Mesendoderm (in vitro differentiated cells): ENCODE measurements at regions not wholly inside any gene's neighbourhood (a gene's known extent, or its start where the extent isn't known, plus 50 kb on each side); places are given as distances from the start of the nearest gene placed in this dataset.

Experiments used
- DNase-seq: peaks from one replicate; pipeline ENCODE4 v3.0.0; 2013
- H2AK5ac ChIP-seq: 2 replicates; pipeline ENCODE4 v1.6.1; 2013; ENCODE audit warnings: low read length, inconsistent platforms
- H2BK120ac ChIP-seq: 2 replicates; pipeline ENCODE4 v1.6.1; 2013; ENCODE audit warnings: low read depth, mild to moderate bottlenecking, low read length, moderate library complexity, mixed read lengths
- H2BK15ac ChIP-seq: replicated peaks from 2 replicates; pipeline ENCODE4 v1.6.1; 2013; ENCODE audit warnings: low read depth, mild to moderate bottlenecking, moderate library complexity
- H2BK5ac ChIP-seq: 2 replicates; pipeline ENCODE4 v1.6.1; 2013; ENCODE audit warnings: low read length, inconsistent platforms
- H3K18ac ChIP-seq: 2 replicates; pipeline ENCODE4 v1.6.1; 2013; ENCODE audit warnings: mild to moderate bottlenecking, low read length, mixed read lengths
- H3K23ac ChIP-seq: one replicate; pipeline ENCODE4 v1.6.1; 2013; ENCODE audit warnings: low read length
- H3K27ac ChIP-seq: 2 replicates; pipeline ENCODE4 v1.5.1; 2013; ENCODE audit warnings: low read depth, mild to moderate bottlenecking, inconsistent platforms, low read length, moderate library complexity
- H3K27me3 ChIP-seq: 2 replicates; pipeline ENCODE4 v1.6.1; 2013; ENCODE audit warnings: low read length, control low read depth, mild to moderate bottlenecking, inconsistent platforms; ENCODE audit not compliant: insufficient read depth, poor library complexity
- H3K36me3 ChIP-seq: 2 replicates; pipeline ENCODE4 v1.6.1; 2013; ENCODE audit warnings: low read length, inconsistent platforms; ENCODE audit not compliant: control insufficient read depth, insufficient read depth
- H3K4ac ChIP-seq: one replicate; pipeline ENCODE4 v1.6.1; 2013; ENCODE audit warnings: low read depth, mild to moderate bottlenecking, low read length, moderate library complexity
- H3K4me1 ChIP-seq: 2 replicates; pipeline ENCODE4 v1.6.1; 2013; ENCODE audit warnings: low read depth, low read length, inconsistent platforms; ENCODE audit not compliant: control insufficient read depth
- H3K4me2 ChIP-seq: 2 replicates; pipeline ENCODE4 v1.6.1; 2013; ENCODE audit warnings: low read length
- H3K4me3 ChIP-seq: 2 replicates; pipeline ENCODE4 v1.5.1; 2013; ENCODE audit warnings: mild to moderate bottlenecking, low read length
- H3K56ac ChIP-seq: one replicate; pipeline ENCODE4 v1.6.1; 2013; ENCODE audit warnings: low read length
- H3K79me1 ChIP-seq: 2 replicates; pipeline ENCODE4 v1.6.1; 2013; ENCODE audit warnings: low read length, inconsistent platforms
- H3K79me2 ChIP-seq: 2 replicates; pipeline ENCODE4 v1.6.1; 2013; ENCODE audit warnings: mild to moderate bottlenecking, low read length; ENCODE audit not compliant: control insufficient read depth, insufficient read depth
- H3K9ac ChIP-seq: 2 replicates; pipeline ENCODE4 v1.6.1; 2013; ENCODE audit warnings: low read length, inconsistent platforms
- H4K5ac ChIP-seq: one replicate; pipeline ENCODE4 v1.6.1; 2013; ENCODE audit warnings: low read length
- H4K8ac ChIP-seq: one replicate; pipeline ENCODE4 v1.6.1; 2013; ENCODE audit warnings: low read depth, mild to moderate bottlenecking, control low read depth, low read length, moderate library complexity
- WGBS: extraction: QIAGEN DNeasy Blood & Tissue Kit; methylation state at CpG from one replicate; pipeline ENCODE4 v1.1.7; 2013; ENCODE audit warnings: low lambda C conversion rate, missing lambda C conversion rate; ENCODE audit not compliant: insufficient coverage; ENCODE audit errors: extremely low coverage; 5-methylcytosine and 5-hydroxymethylcytosine counted together

DNA sequence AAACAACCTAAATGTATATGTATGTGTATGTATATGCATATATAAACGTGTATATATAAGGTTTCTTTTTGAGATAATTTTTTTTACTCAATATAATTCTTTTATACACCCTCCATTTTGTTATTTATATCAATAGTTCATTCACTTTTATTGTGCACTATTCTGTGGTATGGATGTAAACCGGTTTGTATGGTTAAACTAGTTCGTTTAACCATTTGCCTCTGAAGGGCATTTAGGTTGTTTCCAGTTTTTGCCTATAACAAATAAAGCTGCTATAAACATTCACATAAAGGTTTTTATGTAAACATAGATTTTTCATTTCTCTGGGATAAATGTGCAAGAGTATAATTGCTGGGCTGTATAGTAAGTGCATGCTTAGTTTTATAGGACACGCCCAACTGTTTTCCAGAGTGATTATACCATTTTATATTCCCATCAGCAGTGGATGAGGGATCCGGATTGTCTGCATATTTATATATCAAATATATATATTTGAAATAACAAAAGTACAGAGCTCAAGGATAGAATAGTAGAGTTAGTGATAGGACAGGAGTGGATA lies 380.3 kb downstream of the TSHZ3 start:
- Histone ChIP-seq H3K79me1 (no peaks in the 10 kb centered on the region), H3K27ac (no peak overlapping the region), H3K23ac (no peak overlapping the region), H4K8ac (no peak overlapping the region), H2BK5ac (no peak overlapping the region), H3K56ac (no peak overlapping the region), H3K4ac (no peak overlapping the region), H3K36me3 (no peaks in the 10 kb centered on the region), H3K4me2 (no peak overlapping the region), H2BK120ac (no peak overlapping the region), H3K4me1 (no peaks in the 10 kb centered on the region), H3K27me3 (no peaks in the 10 kb centered on the region), H3K4me3 (no peak overlapping the region), H3K18ac (no peak overlapping the region), H4K5ac (no peak overlapping the region), H2BK15ac (no peak overlapping the region), H3K9ac (no peak overlapping the region), H3K79me2 (no peaks in the 10 kb centered on the region), H2AK5ac (no peak overlapping the region)
- no peak for DNase-seq
- WGBS: no CpG with 5 or more reads among the region's 5 CpGs

DNA sequence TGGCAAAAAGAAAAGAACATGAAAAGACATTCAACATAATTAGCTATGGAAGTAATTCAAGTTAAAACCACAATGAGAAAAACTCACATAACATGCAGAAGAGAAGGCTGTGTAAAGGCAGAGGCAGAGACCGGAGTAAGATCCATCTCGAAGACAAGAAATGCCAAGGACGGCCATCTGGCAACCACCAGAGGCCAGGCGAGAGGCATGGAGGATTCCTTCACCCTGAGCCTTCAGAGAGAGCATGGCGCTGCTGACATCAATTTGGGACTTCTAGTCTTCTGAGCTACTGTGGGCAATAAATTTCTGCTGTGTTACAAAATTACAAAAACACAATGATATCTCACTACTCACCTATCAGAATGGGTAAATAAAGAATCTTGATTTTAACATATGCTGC lies 381.0 kb downstream of the TSHZ3 start:
- no peaks in the 10 kb centered on the region for H3K27me3 ChIP-seq
- no peak overlapping the region for H3K27ac ChIP-seq

DNA sequence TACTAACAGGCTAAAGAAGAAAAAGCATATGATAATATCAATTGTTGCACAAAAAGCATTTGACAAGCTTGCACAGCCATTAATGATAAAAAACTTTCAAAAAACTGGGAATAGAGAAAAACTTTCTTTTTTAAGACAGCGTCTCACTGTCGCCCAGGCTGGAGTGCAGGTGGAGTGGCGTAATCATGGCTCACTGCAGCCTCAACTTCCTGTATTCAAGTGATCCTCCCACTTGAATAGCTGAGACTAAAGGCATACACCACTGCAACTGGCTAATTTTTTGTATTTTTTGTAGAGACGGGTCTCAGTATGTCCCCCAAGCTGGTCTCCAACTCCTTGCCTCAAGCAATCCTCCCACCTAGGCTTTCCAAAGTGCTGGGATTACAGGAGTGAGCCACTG lies 382.8 kb downstream of the TSHZ3 start:
- Histone ChIP-seq H3K4ac (no peak overlapping the region), H3K27ac (no peak overlapping the region), H4K8ac (no peak overlapping the region), H2BK5ac (no peak overlapping the region), H3K27me3 (no peaks in the 10 kb centered on the region), H3K9ac (no peak overlapping the region), H2BK15ac (no peak overlapping the region), H3K79me1 (no peaks in the 10 kb centered on the region), H3K23ac (no peak overlapping the region), H4K5ac (no peak overlapping the region), H3K36me3 (no peaks in the 10 kb centered on the region), H3K4me1 (no peaks in the 10 kb centered on the region), H3K56ac (no peak overlapping the region), H3K4me3 (no peak overlapping the region), H3K4me2 (no peak overlapping the region), H2AK5ac (no peak overlapping the region), H3K18ac (no peak overlapping the region), H2BK120ac (no peak overlapping the region), H3K79me2 (no peaks in the 10 kb centered on the region)
- no CpG with 5 or more reads among the region's 4 CpGs for WGBS
- DNase-seq: no peak

More for the DNA sequence above, 381.0 kb downstream of the TSHZ3 start:
- DNase-seq: peak; percentile 20
- no peak overlapping the region for H2BK15ac ChIP-seq
- no peaks in the 10 kb centered on the region for H3K4me1 ChIP-seq
- H3K36me3 ChIP-seq: no peaks in the 10 kb centered on the region
- no peak overlapping the region for H3K4me2 ChIP-seq
- no peaks in the 10 kb centered on the region for H3K79me2 ChIP-seq
- no peak overlapping the region for H4K8ac ChIP-seq
- no peak overlapping the region for H3K9ac ChIP-seq
- H3K56ac ChIP-seq: no peak overlapping the region
- no peak overlapping the region for H4K5ac ChIP-seq
- WGBS: no CpG with 5 or more reads among the region's 5 CpGs
- H3K23ac ChIP-seq: no peak overlapping the region
- H3K79me1 ChIP-seq: no peaks in the 10 kb centered on the region
- H3K4me3 ChIP-seq: no peak overlapping the region
- no peak overlapping the region for H3K18ac ChIP-seq
- H2BK120ac ChIP-seq: no peak overlapping the region
- H2BK5ac ChIP-seq: no peak overlapping the region
- no peak overlapping the region for H3K4ac ChIP-seq
- H2AK5ac ChIP-seq: no peak overlapping the region

DNA sequence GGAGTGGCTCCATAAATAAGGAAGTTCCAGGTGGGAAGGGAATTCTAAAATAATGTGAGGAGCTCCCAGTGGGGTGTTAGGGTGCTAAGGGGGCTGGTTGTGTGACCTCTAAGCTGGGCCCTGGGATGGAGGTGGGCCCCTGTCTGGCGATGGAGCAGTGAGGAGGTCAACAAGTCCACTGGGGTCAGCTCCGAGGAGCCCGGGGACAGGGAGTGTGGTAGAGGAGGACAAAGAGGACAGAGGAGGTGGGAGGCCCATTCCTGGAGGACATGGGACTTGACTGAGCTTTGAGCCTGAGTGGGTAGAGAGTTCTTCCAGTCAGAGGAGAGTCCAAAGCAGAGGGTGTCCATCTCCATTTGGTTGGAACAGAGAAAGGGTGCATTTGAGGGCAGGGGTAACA lies 390.2 kb downstream of the TSHZ3 start:
- no peak overlapping the region for H2BK15ac ChIP-seq
- H3K18ac ChIP-seq: no peak overlapping the region
- H3K79me2 ChIP-seq: no peaks in the 10 kb centered on the region
- no peak overlapping the region for H3K27ac ChIP-seq
- H4K8ac ChIP-seq: no peak overlapping the region
- no peak overlapping the region for H3K9ac ChIP-seq
- no peak for DNase-seq
- H3K4me1 ChIP-seq: peaks cover 2% of the 10 kb centered on the region
- H4K5ac ChIP-seq: no peak overlapping the region
- H3K79me1 ChIP-seq: no peaks in the 10 kb centered on the region
- no CpG with 5 or more reads among the region's 3 CpGs for WGBS
- H3K4ac ChIP-seq: no peak overlapping the region
- H2BK120ac ChIP-seq: no peak overlapping the region
- H3K4me3 ChIP-seq: no peak overlapping the region
- no peaks in the 10 kb centered on the region for H3K36me3 ChIP-seq
- H2AK5ac ChIP-seq: no peak overlapping the region
- H3K4me2 ChIP-seq: no peak overlapping the region
- no peak overlapping the region for H3K23ac ChIP-seq
- no peaks in the 10 kb centered on the region for H3K27me3 ChIP-seq
- H3K56ac ChIP-seq: no peak overlapping the region
- H2BK5ac ChIP-seq: no peak overlapping the region

DNA sequence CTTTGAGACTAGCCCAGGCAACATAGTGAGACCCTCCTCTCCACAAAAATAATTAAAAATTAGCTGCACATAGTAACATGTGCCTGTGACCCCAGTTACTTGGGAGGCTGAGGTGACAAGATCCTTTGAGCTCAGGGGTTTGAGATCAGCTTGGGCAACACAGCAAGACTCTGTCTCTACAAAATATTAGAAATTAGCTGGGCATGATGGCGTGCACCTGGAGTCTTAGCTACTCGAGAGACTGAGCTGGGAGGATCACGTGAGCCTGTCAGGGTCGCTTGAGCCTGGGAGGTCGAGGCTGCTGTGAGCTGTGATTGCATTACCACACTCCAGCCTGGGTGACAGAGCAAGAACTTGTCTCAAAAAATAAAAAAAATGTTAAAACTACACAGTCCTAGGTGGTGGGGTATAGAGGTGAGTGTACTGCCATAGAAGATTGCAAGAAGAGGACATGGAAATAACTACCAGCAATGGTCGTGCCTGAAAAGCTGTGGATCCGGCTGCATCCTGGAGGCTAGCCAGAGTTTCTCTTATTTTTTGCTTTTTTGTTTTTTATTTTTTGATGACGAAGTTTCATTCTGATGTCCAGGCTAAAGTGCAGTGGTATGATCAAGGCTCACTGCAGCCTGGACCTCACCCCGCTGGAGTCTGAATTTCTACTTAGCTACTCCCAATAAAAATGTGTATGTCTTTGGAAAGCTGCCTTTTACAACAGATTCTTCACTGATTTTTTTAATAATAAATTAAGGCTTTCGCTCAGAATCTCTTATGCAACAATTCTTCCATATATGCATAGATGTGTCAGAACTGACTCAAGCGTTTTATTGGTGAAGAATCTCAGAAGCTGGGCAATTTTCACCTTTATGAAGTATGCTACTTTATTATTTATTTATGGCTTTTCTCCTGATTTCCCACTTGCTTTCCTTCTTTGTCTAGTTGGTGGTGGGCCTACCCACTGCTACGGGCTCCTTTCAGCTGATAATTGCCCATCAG lies 393.8 kb downstream of the TSHZ3 start:
- H3K56ac ChIP-seq: no peak overlapping the region
- H2BK15ac ChIP-seq: no peak overlapping the region
- H3K4me1 ChIP-seq: peaks cover 3% of the 10 kb centered on the region
- H3K23ac ChIP-seq: no peak overlapping the region
- H3K79me2 ChIP-seq: no peaks in the 10 kb centered on the region
- DNase-seq: no peak
- H3K4ac ChIP-seq: no peak overlapping the region
- no peak overlapping the region for H3K27ac ChIP-seq
- H3K4me2 ChIP-seq: no peak overlapping the region
- H2BK5ac ChIP-seq: no peak overlapping the region
- WGBS: no CpG with 5 or more reads among the region's 12 CpGs
- H3K18ac ChIP-seq: no peak overlapping the region
- no peak overlapping the region for H2AK5ac ChIP-seq
- H3K9ac ChIP-seq: no peak overlapping the region
- H3K36me3 ChIP-seq: no peaks in the 10 kb centered on the region
- H4K8ac ChIP-seq: no peak overlapping the region
- no peak overlapping the region for H4K5ac ChIP-seq
- no peak overlapping the region for H2BK120ac ChIP-seq
- no peak overlapping the region for H3K4me3 ChIP-seq
- no peaks in the 10 kb centered on the region for H3K79me1 ChIP-seq
- no peaks in the 10 kb centered on the region for H3K27me3 ChIP-seq
